Activated CD4-positive, CD25-positive, alpha-beta regulatory T cell (primary cell): ENCODE measurements at regions not wholly inside any gene's neighbourhood (a gene's known extent, or its start where the extent isn't known, plus 50 kb on each side); places are given as distances from the start of the nearest gene placed in this dataset.
"Not testable (repeated sequence)": the region's sequence is repeated elsewhere in the genome, so short reads cannot be mapped to it uniquely, and the experiment has no call there.

Experiments
- DNase-seq, 4 experiments: peaks; one replicate each; lab custom pipeline; 2025; lab: John Stamatoyannopoulos, UW

- no peak for DNase-seq
Measured at GRCh38 chr13:74574964-74575728, 440.9 kb upstream of the KLF12 start.

DNA sequence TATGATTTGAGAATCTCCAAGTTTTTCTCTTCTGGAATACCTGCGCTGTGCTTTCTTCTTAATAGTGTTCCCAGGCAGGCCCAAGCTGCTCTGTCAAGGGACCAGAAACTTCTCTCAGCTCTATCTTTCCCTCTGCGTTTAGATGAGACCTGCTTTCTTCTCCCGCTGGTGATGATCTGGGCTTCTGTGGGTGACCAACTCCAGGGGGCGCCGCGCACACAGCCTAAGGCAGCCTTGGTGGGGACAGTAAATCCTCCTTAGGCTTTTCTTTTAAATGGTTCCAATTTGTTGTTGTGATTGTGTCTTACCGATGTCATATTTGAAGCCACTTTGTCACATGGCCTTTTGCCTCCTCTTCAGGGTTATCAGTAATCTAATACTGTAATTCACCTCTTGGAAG, 439.4 kb upstream of the KLF12 start:
- DNase-seq, result no peak

DNA sequence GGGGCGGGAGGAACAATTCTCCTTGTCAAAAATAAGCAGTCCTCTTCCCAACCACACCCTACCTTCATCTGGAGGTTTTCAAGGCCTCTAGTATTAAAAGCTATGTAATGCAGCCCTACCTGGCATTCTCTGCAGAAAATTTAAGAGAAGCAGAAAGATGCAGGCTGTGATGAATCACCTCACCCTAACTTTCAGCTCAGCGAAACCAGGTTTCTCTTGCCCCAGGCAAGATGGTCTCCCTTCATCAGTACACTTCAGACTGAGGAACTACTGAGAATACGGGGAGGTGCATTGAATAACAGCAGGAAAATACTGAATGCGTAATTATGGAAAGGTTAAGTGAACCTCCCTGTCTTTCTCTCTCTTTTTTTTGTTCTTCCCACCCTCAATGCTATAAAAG, 437.6 kb upstream of the KLF12 start:
- DNase-seq, result no peak

DNA sequence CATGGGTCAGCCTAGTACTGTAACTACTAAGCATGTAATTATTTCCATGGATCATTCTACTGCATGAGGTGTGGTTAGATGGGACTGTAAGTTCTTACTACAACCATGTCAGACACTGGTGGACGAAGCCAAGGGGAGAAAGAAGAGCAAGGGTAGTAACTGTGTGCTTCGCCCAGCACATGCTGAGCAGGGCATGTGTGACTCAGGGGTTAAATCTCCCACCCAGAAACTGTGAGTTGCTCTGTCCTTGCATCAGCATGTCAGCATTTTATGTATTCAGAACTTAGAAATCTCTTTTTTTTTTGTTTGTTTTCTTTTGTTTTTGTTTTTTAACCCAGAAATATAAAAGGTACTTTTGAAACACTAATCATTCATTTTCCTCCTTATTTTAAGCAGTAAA, 436.6 kb upstream of the KLF12 start:
- DNase-seq, result no peak

GRCh38 chr13:74570046-74570445, 435.8 kb upstream of the KLF12 start:
- no peak for DNase-seq

DNA sequence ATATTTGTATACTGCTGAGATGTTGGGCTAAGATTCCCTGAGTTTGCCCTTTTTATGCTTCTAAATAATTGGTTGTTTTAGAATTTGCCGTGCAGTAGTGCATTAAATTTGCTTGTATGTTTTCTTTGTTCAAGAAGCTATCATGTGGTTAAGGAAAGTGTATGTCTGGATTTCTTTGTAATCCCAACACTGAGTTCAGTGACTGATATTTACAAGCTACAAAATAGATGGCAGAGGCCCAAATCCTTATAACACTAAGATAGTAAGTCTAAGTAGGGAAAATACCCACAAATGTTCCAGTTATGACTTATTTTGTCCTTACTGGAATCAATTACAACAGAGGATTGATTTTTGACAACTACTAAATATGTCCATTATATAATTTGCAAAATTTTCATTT, 435.0 kb upstream of the KLF12 start:
- DNase-seq, result no peak

GRCh38 chr13:74567485-74567884, 433.3 kb upstream of the KLF12 start:
- no peak for DNase-seq

DNA sequence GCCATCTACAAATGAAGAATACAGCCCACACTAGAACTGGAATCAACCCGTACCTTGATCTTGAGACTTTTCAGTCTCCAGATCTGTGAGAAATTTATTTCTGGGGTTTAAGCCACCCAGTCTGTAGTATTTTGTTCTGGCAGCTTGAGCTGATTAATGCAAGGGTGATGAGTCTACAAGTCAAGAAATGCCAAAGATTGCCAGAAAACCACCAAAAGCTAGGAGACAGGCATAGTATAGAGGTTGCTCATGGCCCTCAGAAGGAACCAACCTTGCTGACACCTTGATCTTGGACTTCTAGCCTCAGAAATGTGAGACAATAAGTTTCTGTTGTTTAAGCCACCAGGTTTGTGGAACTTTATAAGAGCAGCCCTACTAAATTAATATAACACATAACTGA, 428.2 kb upstream of the KLF12 start:
- DNase-seq, result no peak

GRCh38 chr13:74561155-74561554, 427.0 kb upstream of the KLF12 start:
- DNase-seq, result no peak

- no peak for DNase-seq
Measured at GRCh38 chr13:74560325-74560724, 426.1 kb upstream of the KLF12 start.

DNA sequence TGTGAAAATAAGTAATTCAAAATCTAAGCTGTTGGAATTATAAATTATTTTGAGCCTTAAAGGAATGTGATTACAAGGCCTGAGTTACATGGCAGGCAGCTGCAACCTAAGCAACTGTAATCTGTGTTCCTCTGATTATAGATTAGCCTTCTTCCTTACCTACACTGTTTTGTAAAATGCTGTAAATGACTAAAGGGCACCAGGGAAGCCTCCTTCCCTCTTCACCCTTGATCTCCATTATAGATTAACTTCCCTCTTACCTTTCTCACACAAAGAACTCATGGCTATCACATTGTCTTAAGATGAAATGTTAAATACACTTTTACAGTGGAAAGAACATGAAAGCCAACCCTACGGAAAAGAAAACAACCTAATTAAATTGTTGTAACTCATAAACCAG, 423.7 kb upstream of the KLF12 start:
- no peak for DNase-seq

- DNase-seq, result no peak
Measured at GRCh38 chr13:74555651-74556420, 421.6 kb upstream of the KLF12 start.

DNA sequence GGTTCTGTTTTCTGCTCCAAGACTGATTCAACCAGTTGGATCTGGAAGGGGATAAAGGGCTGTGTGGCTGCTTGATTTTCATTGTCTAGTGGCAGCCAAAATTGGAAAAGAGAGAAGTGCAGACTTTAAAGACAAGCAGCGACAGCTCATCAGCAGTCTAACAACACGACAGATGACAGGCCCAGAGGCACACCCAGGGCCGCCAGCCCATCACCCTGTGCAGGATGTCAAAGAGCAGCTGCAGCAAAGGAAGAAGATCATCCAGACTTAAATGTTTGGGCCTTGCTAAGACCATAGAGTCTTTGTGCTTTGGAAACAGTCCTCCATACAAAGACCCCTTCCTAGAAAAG, 421.0 kb upstream of the KLF12 start:
- no peak for DNase-seq

GRCh38 chr13:74554569-74555275, 420.5 kb upstream of the KLF12 start:
- no peak for DNase-seq

DNA sequence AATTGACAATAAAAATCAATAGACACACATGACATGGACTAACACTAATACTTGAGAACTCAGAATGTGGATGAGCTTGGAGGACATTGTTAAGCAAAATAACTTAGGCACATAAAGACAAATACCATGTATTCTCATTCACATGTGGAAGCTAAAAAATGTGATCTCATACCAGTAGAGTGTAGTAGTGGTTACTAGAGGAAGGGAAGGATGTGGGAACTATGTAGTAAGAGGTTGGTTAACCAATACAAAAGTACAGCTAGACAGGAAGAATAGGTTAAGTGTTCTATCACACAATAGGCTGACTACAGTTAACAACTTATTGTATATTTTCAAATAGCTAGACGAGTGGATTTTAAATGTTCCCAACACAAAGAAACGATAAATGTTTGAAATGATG, 415.8 kb upstream of the KLF12 start:
- no peak for DNase-seq

DNA sequence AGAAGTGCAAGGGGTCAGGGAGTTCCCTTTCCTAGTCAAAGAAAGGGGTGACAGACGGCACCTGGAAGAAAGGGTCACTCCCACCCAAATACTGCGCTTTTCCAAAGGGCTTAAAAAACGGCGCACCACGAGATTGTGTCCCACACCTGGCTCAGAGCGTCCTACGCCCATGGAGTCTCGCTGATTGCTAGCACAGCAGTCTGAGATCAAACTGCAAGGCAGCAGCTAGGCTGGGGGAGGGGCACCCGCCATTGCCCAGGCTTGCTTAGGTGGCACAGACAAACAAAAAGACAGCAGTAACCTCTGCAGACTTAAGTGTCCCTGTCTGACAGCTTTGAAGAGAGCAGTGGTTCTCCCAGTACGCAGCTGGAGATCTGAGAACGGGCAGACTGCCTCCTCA, 402.4 kb upstream of the KLF12 start:
- DNase-seq, result not testable (repeated sequence)

DNA sequence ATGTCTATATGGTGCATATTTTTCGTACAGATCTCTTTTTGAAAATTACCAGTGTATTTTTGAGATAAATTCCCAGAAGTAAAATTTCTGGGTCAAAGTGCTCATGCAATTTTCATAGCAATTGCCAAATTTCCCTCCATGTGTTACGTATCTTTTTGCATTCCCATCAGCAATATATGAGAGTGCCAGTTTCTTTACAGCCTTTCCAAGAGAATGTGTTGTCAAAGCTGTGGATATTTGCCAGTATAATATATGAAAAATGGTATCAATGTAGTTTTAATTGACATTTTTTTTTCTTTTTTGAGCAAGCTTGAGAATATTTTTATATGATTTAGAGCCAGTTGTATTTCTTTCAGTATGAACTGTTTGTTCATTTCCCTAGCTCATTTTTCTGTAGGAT, 399.0 kb upstream of the KLF12 start:
- DNase-seq, result no peak

GRCh38 chr13:74530011-74530410, 395.8 kb upstream of the KLF12 start:
- DNase-seq, result no peak

DNA sequence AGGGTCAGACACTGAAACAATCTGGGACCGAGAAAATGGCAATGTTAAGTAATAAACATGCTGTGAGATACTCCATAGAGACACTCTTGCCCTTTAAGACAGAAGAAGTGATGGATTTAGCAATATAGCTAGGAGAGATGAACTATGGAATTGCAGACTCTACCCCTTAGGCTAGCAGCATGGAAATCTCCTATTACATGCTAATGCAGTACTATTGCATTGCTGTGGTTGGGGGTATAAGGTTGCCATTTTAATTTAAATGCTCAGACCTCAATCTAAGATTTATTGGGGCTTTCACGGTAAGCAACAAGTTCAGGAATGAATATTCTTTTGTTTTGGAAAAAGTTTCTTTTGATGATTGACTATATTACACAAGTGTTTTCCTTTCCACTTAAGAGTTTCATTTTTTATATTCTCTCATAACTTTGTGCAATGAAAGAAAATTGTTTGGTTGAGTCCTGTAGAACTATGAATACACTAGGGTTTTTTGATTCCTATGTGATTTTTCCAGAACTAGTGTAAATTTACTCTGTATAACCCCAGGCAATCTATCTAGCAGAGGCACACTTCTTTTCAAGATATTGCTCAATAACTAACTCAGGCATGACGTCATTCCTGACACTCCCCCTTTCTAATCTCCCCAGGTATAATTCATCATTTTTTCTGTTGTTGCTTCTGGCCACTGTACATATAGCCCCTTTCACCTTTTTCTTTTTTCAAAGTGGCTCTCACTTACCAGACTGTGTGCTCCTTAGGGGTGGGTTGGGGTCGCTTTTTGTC, 394.7 kb upstream of the KLF12 start:
- DNase-seq, result no peak

DNA sequence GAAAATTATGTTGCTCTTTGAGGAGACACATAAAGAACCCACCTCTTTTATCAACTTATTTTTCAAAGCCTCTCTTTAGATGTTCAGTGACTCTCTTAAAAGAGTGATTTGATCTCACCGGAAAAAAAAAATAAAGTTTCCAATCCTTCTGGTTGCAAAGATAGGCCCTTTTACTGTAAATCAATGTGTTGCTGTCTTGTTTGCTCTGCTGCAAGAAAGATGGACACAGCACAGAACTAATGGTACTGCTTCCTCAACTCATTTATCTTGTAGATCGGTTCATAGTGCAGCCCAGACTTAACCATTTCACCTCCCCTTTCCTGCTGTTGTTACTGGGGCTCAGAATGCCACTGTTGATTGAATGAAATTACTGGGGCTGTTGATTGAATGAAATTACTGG, 388.9 kb upstream of the KLF12 start:
- no peak for DNase-seq

DNA sequence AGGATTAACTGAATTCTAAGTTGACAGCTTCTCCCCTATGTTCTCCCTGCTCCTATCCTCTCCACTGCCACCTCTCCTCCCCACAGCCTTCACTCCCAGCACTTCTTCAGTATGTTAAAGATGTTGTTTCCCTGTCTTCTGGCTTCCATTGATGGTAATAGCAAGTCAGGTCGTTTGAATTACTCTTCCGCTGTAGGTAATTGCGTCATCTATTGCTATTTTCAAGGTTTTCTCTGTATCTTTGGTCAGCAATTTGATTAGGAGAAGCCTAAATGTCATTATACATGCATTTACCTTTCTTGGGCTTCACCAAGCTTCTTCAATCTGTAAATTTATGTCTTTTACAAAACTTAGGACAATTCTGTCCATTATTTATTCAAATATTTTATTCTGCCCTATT, 377.3 kb upstream of the KLF12 start:
- no peak for DNase-seq

DNA sequence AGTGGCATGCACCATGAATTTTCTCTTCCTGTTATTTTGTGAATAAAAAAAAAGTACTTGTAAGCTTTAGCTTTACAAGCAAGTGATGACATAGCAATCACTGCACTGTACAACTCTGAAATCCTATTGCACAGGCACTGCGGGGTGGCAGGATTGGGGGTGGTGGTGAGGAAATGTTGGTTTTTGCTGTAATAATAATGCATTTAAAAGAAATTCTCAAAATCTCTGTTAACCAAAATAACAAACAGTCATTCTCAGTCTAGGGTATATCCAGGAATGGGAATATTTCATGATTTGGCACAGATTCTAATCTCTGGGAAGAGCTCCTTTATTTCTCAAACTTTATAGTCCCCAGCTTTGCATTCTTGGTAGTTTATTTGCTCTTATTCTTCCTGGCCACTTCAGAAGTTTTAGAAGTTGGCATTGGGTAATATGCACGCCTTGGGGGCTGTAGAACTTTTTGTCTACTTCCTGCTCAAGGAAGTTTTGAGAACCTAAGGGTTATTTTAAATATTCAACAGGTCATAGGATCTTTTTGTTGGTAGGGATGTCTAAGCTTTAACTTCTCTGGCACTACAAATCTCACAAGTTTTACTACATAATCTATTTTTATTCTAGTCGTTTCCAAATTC, 353.0 kb upstream of the KLF12 start:
- no peak for DNase-seq
